Vagina (tissue), 2 donors: ENCODE measurements at regions not wholly inside any gene's neighbourhood (a gene's known extent, or its start where the extent isn't known, plus 50 kb on each side); places are given as distances from the start of the nearest gene placed in this dataset.
"Not testable (repeated sequence)": the region's sequence is repeated elsewhere in the genome, so short reads cannot be mapped to it uniquely, and the experiment has no call there.

Experiments
- DNase-seq, 2 donors: peaks; one replicate each; pipeline ENCODE4 v3.0.0-alpha.2; 2017; ENCODE audit errors: extremely low spot score in 2 of 2
- H3K27ac ChIP-seq: fragments of 200-600 bp; sonication (generic); one replicate; pipeline ENCODE4 v1.5.1; 2019
- H3K27me3 ChIP-seq: fragments of 200-600 bp; sonication (generic); one replicate; pipeline ENCODE4 v1.5.1; 2019
- H3K36me3 ChIP-seq, 2 donors: fragments of 200-600 bp; sonication (generic); one replicate each; pipeline ENCODE4 v1.5.1; 2017 to 2019
- H3K4me1 ChIP-seq: fragments of 200-600 bp; sonication (generic); one replicate; pipeline ENCODE4 v1.5.1; 2019
- H3K4me3 ChIP-seq, 2 donors: fragments of 200-600 bp; sonication (generic); 1 replicate in 1 of 2; 2 replicates in 1 of 2; pipeline ENCODE4 v1.5.1; 2016 to 2019
- H3K9me3 ChIP-seq: fragments of 200-600 bp; sonication (generic); one replicate; pipeline ENCODE4 v1.5.1; 2019
- POLR2A ChIP-seq, 2 donors: fragments of 450-650 bp; IDR thresholded peaks; one replicate each; pipeline ENCODE4 v1.6.1; 2017; ENCODE audit warnings: antibody characterized with exemption in 2 of 2, mild to moderate bottlenecking in 2 of 2, moderate library complexity in 2 of 2
- POLR2AphosphoS5 ChIP-seq, 2 donors: sonication (generic); formaldehyde crosslinking; IDR thresholded peaks; one replicate each; pipeline ENCODE4 v1.9.0; 2017; ENCODE audit warnings: antibody characterized with exemption in 2 of 2, mild to moderate bottlenecking in 2 of 2, low read depth in 1 of 2; ENCODE audit not compliant: insufficient read depth in 1 of 2
- intact Hi-C: fragments of 100-400 bp; cut with DNase I; formaldehyde crosslinking; loops from one replicate; pipeline ENCODE4 v1.15.1; 2023
- TF ChIP-seq, protein P1 (sequence below), 3 experiments: fragments of 450-650 bp in 2 of 3; fragments of 200-600 bp in 1 of 3; sonication (generic) in 1 of 3; IDR thresholded peaks; one replicate each; pipeline ENCODE4 v1.5.1; 2017 to 2019; ENCODE audit warnings: antibody characterized with exemption in 3 of 3, mild to moderate bottlenecking in 2 of 3, moderate library complexity in 2 of 3

DNA sequence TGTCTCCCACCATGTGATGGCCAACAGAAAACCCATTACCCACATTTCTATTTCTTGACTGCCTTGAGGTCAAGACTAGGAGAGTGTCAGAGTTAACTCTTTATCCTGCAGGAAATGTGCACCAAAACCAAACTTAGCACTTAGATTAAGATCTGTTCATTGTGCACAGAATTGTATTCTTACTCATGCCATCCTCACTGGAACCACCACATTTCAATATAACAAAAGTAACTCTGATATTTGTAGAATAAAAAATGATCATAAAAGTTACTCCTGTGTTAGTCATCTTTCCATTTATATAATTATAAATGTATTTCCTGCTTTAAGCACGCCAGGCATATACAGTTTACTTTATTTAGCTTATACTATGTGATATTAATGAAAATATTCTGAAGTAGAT lies 193.0 kb upstream of the DPYD start:
- H3K27ac ChIP-seq = no peak overlapping the region
- H3K27me3 ChIP-seq = no peaks in the 10 kb centered on the region
- DNase-seq = no peak
- no peak for TF ChIP-seq POLR2AphosphoS5 (IDR thresholded peaks at IDR 0.05; ENCODE audit: insufficient read depth in 1 of 2, low read depth in 1 of 2)
- TF ChIP-seq, protein P1, sequence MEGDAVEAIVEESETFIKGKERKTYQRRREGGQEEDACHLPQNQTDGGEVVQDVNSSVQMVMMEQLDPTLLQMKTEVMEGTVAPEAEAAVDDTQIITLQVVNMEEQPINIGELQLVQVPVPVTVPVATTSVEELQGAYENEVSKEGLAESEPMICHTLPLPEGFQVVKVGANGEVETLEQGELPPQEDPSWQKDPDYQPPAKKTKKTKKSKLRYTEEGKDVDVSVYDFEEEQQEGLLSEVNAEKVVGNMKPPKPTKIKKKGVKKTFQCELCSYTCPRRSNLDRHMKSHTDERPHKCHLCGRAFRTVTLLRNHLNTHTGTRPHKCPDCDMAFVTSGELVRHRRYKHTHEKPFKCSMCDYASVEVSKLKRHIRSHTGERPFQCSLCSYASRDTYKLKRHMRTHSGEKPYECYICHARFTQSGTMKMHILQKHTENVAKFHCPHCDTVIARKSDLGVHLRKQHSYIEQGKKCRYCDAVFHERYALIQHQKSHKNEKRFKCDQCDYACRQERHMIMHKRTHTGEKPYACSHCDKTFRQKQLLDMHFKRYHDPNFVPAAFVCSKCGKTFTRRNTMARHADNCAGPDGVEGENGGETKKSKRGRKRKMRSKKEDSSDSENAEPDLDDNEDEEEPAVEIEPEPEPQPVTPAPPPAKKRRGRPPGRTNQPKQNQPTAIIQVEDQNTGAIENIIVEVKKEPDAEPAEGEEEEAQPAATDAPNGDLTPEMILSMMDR (IDR thresholded peaks at IDR 0.05) = no peak
- TF ChIP-seq POLR2A (IDR thresholded peaks at IDR 0.05) = no peak
- H3K36me3 ChIP-seq = no peaks in the 10 kb centered on the region
- H3K9me3 ChIP-seq = no peaks in the 10 kb centered on the region
- H3K4me1 ChIP-seq = no peaks in the 10 kb centered on the region
- intact Hi-C loops = no loop called here
- H3K4me3 ChIP-seq = no peak overlapping the region

DNA sequence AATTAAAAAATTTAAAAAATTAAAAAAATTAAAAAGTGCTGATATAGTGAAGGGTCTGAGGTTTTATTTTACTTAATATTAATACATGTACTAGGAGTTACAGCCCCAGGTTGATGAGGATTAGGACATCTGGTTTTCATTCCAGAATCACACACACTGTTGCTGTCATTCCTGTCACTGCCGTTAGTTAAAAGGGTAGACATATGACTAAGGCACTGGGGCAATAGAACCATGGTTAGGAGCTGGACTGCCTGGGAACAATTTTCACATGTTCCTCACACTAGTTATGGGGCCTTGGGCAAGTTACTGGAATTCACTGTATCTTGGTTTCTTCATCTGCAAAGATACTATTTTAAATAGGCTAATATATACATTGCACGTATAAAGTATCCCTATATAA lies 191.8 kb upstream of the DPYD start:
- no peak for DNase-seq
- H3K27ac ChIP-seq = no peak overlapping the region
- no peak overlapping the region for H3K4me3 ChIP-seq
- TF ChIP-seq, protein P1 (IDR thresholded peaks at IDR 0.05) = no peak
- no peak for TF ChIP-seq POLR2A (IDR thresholded peaks at IDR 0.05)
- TF ChIP-seq POLR2AphosphoS5 (IDR thresholded peaks at IDR 0.05; ENCODE audit: insufficient read depth in 1 of 2, low read depth in 1 of 2) = no peak
- no peaks in the 10 kb centered on the region for H3K4me1 ChIP-seq
- intact Hi-C loops = no loop called here
- H3K27me3 ChIP-seq = no peaks in the 10 kb centered on the region
- H3K36me3 ChIP-seq = no peaks in the 10 kb centered on the region
- H3K9me3 ChIP-seq = no peaks in the 10 kb centered on the region

DNA sequence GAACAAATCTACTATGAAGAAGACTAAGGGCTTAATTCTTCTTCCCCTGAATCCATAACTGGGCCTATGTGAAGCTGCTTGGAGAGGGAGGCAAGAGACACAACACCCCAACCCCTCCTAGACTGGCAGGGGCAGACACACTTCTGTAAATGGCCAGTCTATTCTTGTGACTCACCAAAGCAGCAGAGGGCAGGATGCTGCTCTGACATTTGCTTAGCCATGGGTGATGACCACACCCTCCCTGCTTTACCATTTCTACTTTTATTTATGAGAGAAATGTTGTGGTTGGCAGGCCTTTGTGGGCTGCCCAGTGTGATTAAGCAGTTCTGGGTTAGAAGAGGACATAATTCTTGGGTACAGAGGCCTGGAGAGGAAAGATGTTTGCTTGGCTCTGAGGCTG lies 189.8 kb upstream of the DPYD start:
- intact Hi-C loops = no loop called here
- Histone ChIP-seq H3K36me3 (no peaks in the 10 kb centered on the region), H3K27ac (no peak overlapping the region), H3K9me3 (no peaks in the 10 kb centered on the region), H3K4me1 (no peaks in the 10 kb centered on the region), H3K27me3 (no peaks in the 10 kb centered on the region), H3K4me3 (no peak overlapping the region)
- TF ChIP-seq POLR2AphosphoS5 (IDR thresholded peaks at IDR 0.05; ENCODE audit: insufficient read depth in 1 of 2, low read depth in 1 of 2) (no peak), POLR2A (IDR thresholded peaks at IDR 0.05) (no peak)
- TF ChIP-seq, protein P1 (IDR thresholded peaks at IDR 0.05) = no peak
- no peak for DNase-seq

DNA sequence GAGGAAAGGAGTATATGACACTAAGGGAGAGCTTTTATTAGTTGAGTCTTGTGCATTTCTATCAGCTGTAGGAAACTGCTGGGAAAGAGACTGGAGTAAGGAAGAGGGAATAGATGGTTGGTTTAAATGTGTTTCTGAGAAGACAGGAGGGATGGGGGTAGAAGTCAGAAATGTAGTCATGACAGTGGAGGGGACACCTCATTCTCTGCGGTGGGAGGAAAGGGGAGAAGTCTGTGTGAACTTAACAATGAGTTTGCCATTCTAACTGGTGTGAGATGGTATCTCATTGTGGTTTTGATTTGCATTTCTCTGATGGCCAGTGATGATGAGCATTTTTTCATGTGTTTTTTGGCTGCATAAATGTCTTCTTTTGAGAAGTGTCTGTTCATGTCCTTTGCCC lies 187.5 kb upstream of the DPYD start:
- intact Hi-C loops, DNase-seq, H3K36me3 ChIP-seq: not testable (repeated sequence)

DNA sequence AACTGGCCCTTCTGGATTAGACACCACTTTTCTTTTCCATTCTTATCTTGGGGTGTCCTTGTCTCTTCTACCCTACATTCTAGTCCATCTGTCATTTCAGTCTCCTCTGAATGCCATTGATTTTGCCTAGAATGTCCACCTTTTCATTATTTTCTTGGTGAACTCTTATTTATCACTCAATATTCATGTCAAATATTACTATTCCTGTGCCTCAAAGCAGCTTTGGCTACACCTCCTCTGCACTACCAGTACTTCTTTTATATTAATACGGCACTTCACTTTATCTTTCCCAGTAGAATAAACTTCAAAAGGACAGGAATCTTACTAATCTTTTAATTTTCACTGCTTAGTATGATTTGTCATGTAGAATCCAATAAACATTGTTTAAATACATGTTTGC lies 186.4 kb upstream of the DPYD start:
- no peaks in the 10 kb centered on the region for H3K27me3 ChIP-seq
- H3K36me3 ChIP-seq = no peaks in the 10 kb centered on the region
- no peaks in the 10 kb centered on the region for H3K9me3 ChIP-seq

More for the DNA sequence above, 187.5 kb upstream of the DPYD start:
- H3K9me3 ChIP-seq, H3K27me3 ChIP-seq, H3K4me1 ChIP-seq, H3K27ac ChIP-seq, H3K4me3 ChIP-seq: not testable (repeated sequence)

More for the DNA sequence above, 186.4 kb upstream of the DPYD start:
- TF ChIP-seq POLR2A (IDR thresholded peaks at IDR 0.05) (no peak), POLR2AphosphoS5 (IDR thresholded peaks at IDR 0.05; ENCODE audit: insufficient read depth in 1 of 2, low read depth in 1 of 2) (no peak)
- TF ChIP-seq, protein P1 (IDR thresholded peaks at IDR 0.05) = no peak
- no peak for DNase-seq
- H3K4me1 ChIP-seq = no peaks in the 10 kb centered on the region
- no peak overlapping the region for H3K27ac ChIP-seq
- intact Hi-C loops = no loop called here
- no peak overlapping the region for H3K4me3 ChIP-seq
